ENCODE measurements at regions not wholly inside any gene's neighbourhood (a gene's known extent, or its start where the extent isn't known, plus 50 kb on each side); places are given as distances from the start of the nearest gene placed in this dataset.

GRCh38 chr2:157931542-157931941 is 55.4 kb upstream of the ACVR1 start:
- TF ChIP-seq CTCF (IDR thresholded peaks at IDR 0.05) (no peak), POLR2A (IDR thresholded peaks at IDR 0.05) (no peak)

Data from prostate gland (tissue), 2 donors.